SK-N-SH treated with all-trans-retinoic acid at 6 μM for 48 hours (cell line): ENCODE measurements at regions not wholly inside any gene's neighbourhood (a gene's known extent, or its start where the extent isn't known, plus 50 kb on each side); places are given as distances from the start of the nearest gene placed in this dataset.
"Not testable (repeated sequence)": the region's sequence is repeated elsewhere in the genome, so short reads cannot be mapped to it uniquely, and the experiment has no call there.

ENCODE experiments used
- ATAC-seq: fragments of 200-7000 bp; cut with Tn5 transposase; 3 replicates; pipeline ENCODE4 v1.9.1; 2020; ENCODE audit warnings: mild to moderate bottlenecking, moderate library complexity
- ARNTL ChIP-seq: fragments of 450-650 bp; formaldehyde crosslinking; IDR thresholded peaks from 2 replicates; pipeline ENCODE4 v1.5.0; 2020; ENCODE audit warnings: low read depth, mild to moderate bottlenecking, moderate library complexity, borderline replicate concordance
- BACH2 ChIP-seq: fragments of 250-450 bp; sonication (Bioruptor Pico); IDR thresholded peaks from 2 replicates; pipeline ENCODE4 v1.9.0; 2021; ENCODE audit warnings: mild to moderate bottlenecking, borderline replicate concordance
- GLIS3 ChIP-seq: fragments of 250-450 bp; sonication (Bioruptor Pico); IDR thresholded peaks from 2 replicates; pipeline ENCODE4 v1.5.0; 2020; ENCODE audit warnings: mild to moderate bottlenecking, moderate library complexity
- ISL1 ChIP-seq: fragments of 250-450 bp; sonication (Bioruptor Pico); IDR thresholded peaks from 2 replicates; pipeline ENCODE4 v2.1.2; 2022; ENCODE audit warnings: mild to moderate bottlenecking, moderate library complexity
- PPARA ChIP-seq: fragments of 250-450 bp; sonication (Bioruptor Pico); IDR thresholded peaks from 2 replicates; pipeline ENCODE4 v1.5.0; 2020; ENCODE audit warnings: mild to moderate bottlenecking, borderline replicate concordance
- RARB ChIP-seq: fragments of 250-450 bp; sonication (Bioruptor Pico); IDR thresholded peaks from 2 replicates; pipeline ENCODE4 v1.8.0; 2021; ENCODE audit warnings: mild to moderate bottlenecking, moderate library complexity
- TCF4 ChIP-seq: fragments of 250-450 bp; sonication (Bioruptor Pico); IDR thresholded peaks from 2 replicates; pipeline ENCODE4 v1.8.0; 2021; ENCODE audit warnings: mild to moderate bottlenecking, moderate library complexity, borderline replicate concordance
- TOX ChIP-seq: fragments of 250-450 bp; sonication (Bioruptor Pico); IDR thresholded peaks from 2 replicates; pipeline ENCODE4 v1.8.0; 2021; ENCODE audit warnings: mild to moderate bottlenecking, moderate library complexity, borderline replicate concordance
- ZC3H10 ChIP-seq: fragments of 250-450 bp; sonication (Bioruptor Pico); IDR thresholded peaks from 2 replicates; pipeline ENCODE4 v1.5.1; 2021; ENCODE audit warnings: mild to moderate bottlenecking, moderate library complexity
- ZFP3 ChIP-seq: fragments of 250-450 bp; sonication (Bioruptor Pico); IDR thresholded peaks from 2 replicates; pipeline ENCODE4 v1.5.0; 2020; ENCODE audit warnings: mild to moderate bottlenecking, moderate library complexity
- ZFP30 ChIP-seq: fragments of 450-650 bp; formaldehyde crosslinking; IDR thresholded peaks from 2 replicates; pipeline ENCODE4 v1.5.0; 2022; ENCODE audit warnings: mild to moderate bottlenecking, moderate library complexity
- ZNF565 ChIP-seq: fragments of 450-650 bp; formaldehyde crosslinking; conservative IDR thresholded peaks from 2 replicates; pipeline ENCODE4 v1.5.0; 2020; ENCODE audit warnings: low read depth, mild to moderate bottlenecking, moderate library complexity
- ZNF70 ChIP-seq: fragments of 450-650 bp; formaldehyde crosslinking; IDR thresholded peaks from 2 replicates; pipeline ENCODE4 v1.5.0; 2020; ENCODE audit warnings: mild to moderate bottlenecking, moderate library complexity
- ZNF8 ChIP-seq: fragments of 450-650 bp; formaldehyde crosslinking; IDR thresholded peaks from 2 replicates; pipeline ENCODE4 v1.5.0; 2020; ENCODE audit warnings: mild to moderate bottlenecking, moderate library complexity
- TF ChIP-seq, protein P1 (sequence below): fragments of 250-450 bp; sonication (Bioruptor Pico); IDR thresholded peaks from 2 replicates; pipeline ENCODE4 v1.8.0; 2020; ENCODE audit warnings: mild to moderate bottlenecking, moderate library complexity, borderline replicate concordance
- TF ChIP-seq, protein P2 (sequence below): fragments of 250-450 bp; sonication (Bioruptor Pico); IDR thresholded peaks from 2 replicates; pipeline ENCODE4 v1.5.0; 2020; ENCODE audit warnings: mild to moderate bottlenecking, moderate library complexity
- TF ChIP-seq, protein P3 (sequence below): fragments of 250-450 bp; sonication (Bioruptor Pico); IDR thresholded peaks from 2 replicates; pipeline ENCODE4 v1.5.1; 2021; ENCODE audit warnings: mild to moderate bottlenecking, moderate library complexity
- TF ChIP-seq, protein P4 (sequence below): fragments of 250-450 bp; sonication (Bioruptor Pico); IDR thresholded peaks from 2 replicates; pipeline ENCODE4 v1.8.0; 2021; ENCODE audit warnings: low read depth, mild to moderate bottlenecking, moderate library complexity, borderline replicate concordance
- TF ChIP-seq, protein P5 (sequence below): fragments of 250-450 bp; sonication (Bioruptor Pico); IDR thresholded peaks from 2 replicates; pipeline ENCODE4 v1.5.1; 2020; ENCODE audit warnings: low read depth, mild to moderate bottlenecking, moderate library complexity

DNA sequence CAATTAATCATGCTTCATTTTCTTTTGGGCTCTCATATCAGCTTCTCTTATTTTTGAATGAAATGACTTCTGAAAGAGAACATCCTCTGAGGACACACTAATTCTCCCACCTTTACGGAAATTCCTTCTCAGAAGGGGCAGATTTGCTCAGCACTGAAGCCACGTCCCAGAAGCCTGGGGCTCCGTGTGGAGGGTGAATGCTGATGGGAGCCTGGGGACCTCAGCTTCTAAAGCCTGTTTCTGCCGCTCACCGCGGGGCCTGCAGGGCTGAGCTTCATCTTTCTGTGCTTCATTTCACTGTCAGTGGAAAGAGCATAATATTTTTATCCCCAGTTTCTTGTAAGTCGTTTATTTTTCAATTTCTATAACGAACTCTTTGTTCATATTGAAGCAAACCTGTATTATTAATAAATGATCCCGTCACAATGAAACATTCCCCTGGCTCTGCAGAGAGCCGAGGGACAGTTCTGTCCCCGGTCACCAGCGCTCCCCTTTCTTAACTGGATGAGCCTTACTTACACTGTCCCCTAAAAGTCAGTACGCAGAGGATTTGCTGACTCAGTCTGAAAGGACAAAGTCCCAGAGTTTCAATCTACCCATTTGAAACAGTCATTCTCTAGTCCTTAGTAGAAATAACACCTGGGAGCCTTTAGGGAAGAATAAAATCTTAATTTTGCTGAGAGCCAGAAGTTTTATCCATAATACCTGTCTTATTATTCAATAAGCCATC is 364.6 kb upstream of the FAT1 start:
- TF ChIP-seq ZFP30 (CRISPR knock-in tag): no peak

DNA sequence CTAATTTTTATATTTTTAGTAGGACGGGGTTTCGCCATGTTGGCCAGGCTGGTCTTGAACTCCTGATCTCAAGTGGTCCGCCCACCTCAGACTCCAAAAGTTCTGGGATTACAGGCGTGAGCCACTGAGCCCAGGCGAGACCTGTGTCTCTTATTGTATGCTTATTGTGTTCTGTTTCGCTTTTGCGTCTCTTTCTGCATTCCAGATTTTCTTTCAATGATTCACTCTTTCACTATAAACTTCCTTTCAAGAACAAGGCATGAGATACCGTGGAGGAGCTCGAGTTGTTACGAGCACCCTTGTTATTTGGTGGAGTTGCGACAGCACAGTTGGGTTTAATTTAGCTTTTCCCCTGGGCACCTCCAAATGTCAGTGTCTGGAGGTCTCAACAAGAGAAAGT is 366.7 kb upstream of the FAT1 start:
- TF ChIP-seq PPARA (CRISPR knock-in tag) (no peak), ARNTL (no peak), GLIS3 (CRISPR knock-in tag) (no peak), ZFP30 (CRISPR knock-in tag) (no peak), BACH2 (CRISPR knock-in tag) (no peak), ZNF8 (CRISPR knock-in tag) (no peak), RARB (CRISPR knock-in tag) (no peak), ZFP3 (no peak), TOX (CRISPR knock-in tag) (no peak), ZNF565 (CRISPR knock-in tag) (no peak), TCF4 (CRISPR knock-in tag) (no peak), ZNF70 (CRISPR knock-in tag) (no peak), ISL1 (CRISPR knock-in tag) (no peak), ZC3H10 (CRISPR knock-in tag) (no peak)
- TF ChIP-seq, protein P1, sequence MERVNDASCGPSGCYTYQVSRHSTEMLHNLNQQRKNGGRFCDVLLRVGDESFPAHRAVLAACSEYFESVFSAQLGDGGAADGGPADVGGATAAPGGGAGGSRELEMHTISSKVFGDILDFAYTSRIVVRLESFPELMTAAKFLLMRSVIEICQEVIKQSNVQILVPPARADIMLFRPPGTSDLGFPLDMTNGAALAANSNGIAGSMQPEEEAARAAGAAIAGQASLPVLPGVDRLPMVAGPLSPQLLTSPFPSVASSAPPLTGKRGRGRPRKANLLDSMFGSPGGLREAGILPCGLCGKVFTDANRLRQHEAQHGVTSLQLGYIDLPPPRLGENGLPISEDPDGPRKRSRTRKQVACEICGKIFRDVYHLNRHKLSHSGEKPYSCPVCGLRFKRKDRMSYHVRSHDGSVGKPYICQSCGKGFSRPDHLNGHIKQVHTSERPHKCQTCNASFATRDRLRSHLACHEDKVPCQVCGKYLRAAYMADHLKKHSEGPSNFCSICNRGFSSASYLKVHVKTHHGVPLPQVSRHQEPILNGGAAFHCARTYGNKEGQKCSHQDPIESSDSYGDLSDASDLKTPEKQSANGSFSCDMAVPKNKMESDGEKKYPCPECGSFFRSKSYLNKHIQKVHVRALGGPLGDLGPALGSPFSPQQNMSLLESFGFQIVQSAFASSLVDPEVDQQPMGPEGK (CRISPR knock-in tag): no peak
- TF ChIP-seq, protein P2, sequence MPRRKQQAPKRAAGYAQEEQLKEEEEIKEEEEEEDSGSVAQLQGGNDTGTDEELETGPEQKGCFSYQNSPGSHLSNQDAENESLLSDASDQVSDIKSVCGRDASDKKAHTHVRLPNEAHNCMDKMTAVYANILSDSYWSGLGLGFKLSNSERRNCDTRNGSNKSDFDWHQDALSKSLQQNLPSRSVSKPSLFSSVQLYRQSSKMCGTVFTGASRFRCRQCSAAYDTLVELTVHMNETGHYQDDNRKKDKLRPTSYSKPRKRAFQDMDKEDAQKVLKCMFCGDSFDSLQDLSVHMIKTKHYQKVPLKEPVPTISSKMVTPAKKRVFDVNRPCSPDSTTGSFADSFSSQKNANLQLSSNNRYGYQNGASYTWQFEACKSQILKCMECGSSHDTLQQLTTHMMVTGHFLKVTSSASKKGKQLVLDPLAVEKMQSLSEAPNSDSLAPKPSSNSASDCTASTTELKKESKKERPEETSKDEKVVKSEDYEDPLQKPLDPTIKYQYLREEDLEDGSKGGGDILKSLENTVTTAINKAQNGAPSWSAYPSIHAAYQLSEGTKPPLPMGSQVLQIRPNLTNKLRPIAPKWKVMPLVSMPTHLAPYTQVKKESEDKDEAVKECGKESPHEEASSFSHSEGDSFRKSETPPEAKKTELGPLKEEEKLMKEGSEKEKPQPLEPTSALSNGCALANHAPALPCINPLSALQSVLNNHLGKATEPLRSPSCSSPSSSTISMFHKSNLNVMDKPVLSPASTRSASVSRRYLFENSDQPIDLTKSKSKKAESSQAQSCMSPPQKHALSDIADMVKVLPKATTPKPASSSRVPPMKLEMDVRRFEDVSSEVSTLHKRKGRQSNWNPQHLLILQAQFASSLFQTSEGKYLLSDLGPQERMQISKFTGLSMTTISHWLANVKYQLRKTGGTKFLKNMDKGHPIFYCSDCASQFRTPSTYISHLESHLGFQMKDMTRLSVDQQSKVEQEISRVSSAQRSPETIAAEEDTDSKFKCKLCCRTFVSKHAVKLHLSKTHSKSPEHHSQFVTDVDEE (CRISPR knock-in tag): no peak
- TF ChIP-seq, protein P3, sequence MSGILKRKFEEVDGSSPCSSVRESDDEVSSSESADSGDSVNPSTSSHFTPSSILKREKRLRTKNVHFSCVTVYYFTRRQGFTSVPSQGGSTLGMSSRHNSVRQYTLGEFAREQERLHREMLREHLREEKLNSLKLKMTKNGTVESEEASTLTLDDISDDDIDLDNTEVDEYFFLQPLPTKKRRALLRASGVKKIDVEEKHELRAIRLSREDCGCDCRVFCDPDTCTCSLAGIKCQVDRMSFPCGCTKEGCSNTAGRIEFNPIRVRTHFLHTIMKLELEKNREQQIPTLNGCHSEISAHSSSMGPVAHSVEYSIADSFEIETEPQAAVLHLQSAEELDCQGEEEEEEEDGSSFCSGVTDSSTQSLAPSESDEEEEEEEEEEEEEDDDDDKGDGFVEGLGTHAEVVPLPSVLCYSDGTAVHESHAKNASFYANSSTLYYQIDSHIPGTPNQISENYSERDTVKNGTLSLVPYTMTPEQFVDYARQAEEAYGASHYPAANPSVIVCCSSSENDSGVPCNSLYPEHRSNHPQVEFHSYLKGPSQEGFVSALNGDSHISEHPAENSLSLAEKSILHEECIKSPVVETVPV (CRISPR knock-in tag): no peak
- TF ChIP-seq, protein P4, sequence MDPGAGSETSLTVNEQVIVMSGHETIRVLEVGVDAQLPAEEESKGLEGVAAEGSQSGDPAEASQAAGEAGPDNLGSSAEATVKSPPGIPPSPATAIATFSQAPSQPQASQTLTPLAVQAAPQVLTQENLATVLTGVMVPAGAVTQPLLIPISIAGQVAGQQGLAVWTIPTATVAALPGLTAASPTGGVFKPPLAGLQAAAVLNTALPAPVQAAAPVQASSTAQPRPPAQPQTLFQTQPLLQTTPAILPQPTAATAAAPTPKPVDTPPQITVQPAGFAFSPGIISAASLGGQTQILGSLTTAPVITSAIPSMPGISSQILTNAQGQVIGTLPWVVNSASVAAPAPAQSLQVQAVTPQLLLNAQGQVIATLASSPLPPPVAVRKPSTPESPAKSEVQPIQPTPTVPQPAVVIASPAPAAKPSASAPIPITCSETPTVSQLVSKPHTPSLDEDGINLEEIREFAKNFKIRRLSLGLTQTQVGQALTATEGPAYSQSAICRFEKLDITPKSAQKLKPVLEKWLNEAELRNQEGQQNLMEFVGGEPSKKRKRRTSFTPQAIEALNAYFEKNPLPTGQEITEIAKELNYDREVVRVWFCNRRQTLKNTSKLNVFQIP (CRISPR knock-in tag): no peak
- no peak for ATAC-seq

More for the DNA sequence above, 364.6 kb upstream of the FAT1 start:
- no peak for ATAC-seq

DNA sequence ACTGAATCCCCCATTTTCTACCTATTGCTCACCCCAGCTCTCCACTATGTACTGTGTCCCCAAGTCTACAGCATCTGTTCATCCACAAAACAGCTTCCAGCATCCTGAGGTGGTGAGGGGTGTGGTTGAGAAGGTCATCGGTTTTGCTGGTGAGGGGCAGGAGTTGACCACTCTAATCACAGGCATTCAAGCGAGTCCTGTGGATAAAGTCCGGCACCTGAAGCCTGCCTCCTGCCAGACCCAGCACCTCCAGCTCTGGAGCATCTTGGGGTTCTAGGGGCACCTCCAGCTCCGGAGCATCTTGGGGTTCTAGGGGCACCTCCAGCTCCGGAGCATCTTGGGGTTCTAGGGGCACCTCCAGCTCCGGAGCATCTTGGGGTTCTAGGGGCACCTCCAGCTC is 367.2 kb upstream of the FAT1 start:
- not testable (repeated sequence) for ATAC-seq

DNA sequence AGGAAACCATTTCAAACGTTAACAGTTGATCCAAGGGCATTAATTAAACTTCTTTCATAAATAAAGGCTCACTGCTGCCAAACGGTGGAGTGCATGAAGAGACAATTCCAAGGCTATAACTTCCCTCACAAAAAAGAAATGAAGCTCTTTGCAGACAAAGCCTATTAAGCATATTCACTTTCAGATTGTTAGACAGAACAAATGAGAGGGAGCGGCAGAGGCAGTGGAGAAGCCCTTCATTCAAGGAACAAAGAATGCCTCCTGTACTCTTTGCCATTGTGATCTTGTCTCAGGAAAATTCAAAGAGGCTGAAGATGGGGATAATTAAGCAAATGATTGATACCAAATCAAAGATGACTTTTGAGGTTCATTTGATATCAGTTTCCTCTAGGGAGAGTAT is 370.5 kb upstream of the FAT1 start:
- TF ChIP-seq, protein P4 (CRISPR knock-in tag): no peak
- TF ChIP-seq GLIS3 (CRISPR knock-in tag) (no peak), ISL1 (CRISPR knock-in tag) (no peak), ZC3H10 (CRISPR knock-in tag) (no peak), ZNF565 (CRISPR knock-in tag) (no peak), BACH2 (CRISPR knock-in tag) (no peak), ZFP30 (CRISPR knock-in tag) (no peak)
- TF ChIP-seq, protein P5, sequence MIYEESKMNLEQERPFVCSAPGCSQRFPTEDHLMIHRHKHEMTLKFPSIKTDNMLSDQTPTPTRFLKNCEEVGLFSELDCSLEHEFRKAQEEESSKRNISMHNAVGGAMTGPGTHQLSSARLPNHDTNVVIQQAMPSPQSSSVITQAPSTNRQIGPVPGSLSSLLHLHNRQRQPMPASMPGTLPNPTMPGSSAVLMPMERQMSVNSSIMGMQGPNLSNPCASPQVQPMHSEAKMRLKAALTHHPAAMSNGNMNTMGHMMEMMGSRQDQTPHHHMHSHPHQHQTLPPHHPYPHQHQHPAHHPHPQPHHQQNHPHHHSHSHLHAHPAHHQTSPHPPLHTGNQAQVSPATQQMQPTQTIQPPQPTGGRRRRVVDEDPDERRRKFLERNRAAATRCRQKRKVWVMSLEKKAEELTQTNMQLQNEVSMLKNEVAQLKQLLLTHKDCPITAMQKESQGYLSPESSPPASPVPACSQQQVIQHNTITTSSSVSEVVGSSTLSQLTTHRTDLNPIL: no peak
- ATAC-seq: no peak
